Endodermal cell (in vitro differentiated cells): ENCODE measurements at regions not wholly inside any gene's neighbourhood (a gene's known extent, or its start where the extent isn't known, plus 50 kb on each side); places are given as distances from the start of the nearest gene placed in this dataset.
"Not testable (repeated sequence)": the region's sequence is repeated elsewhere in the genome, so short reads cannot be mapped to it uniquely, and the experiment has no call there.

Experiments used
- DNase-seq: peaks from one replicate; pipeline ENCODE4 v3.0.0-alpha.2; 2017
- H3K27ac ChIP-seq: 2 replicates; pipeline ENCODE4 v1.5.1; 2013; ENCODE audit warnings: mild to moderate bottlenecking, low read depth, low read length, moderate library complexity
- H3K27me3 ChIP-seq: 2 replicates; pipeline ENCODE4 v1.6.1; 2013; ENCODE audit warnings: mild to moderate bottlenecking, low read length, moderate library complexity; ENCODE audit not compliant: insufficient read depth, control insufficient read depth, poor library complexity, severe bottlenecking
- H3K36me3 ChIP-seq: 2 replicates; pipeline ENCODE4 v1.7.0; 2013; ENCODE audit warnings: mild to moderate bottlenecking, low read length, moderate library complexity; ENCODE audit not compliant: control insufficient read depth, insufficient read depth
- H3K4me1 ChIP-seq: one replicate; pipeline ENCODE4 v1.7.0; 2013; ENCODE audit warnings: low read length; ENCODE audit not compliant: control insufficient read depth, insufficient read depth
- H3K4me3 ChIP-seq: 2 replicates; pipeline ENCODE4 v1.5.1; 2013; ENCODE audit warnings: mild to moderate bottlenecking, low read length, moderate library complexity
- H3K9ac ChIP-seq: 2 replicates; pipeline ENCODE4 v1.6.1; 2013; ENCODE audit warnings: mild to moderate bottlenecking, low read length, moderate library complexity; ENCODE audit not compliant: poor library complexity, severe bottlenecking; ENCODE audit errors: extremely low read depth
- H3K9me3 ChIP-seq: 2 replicates; pipeline ENCODE4 v1.6.1; 2013; ENCODE audit warnings: mild to moderate bottlenecking, low read length, moderate library complexity; ENCODE audit not compliant: control insufficient read depth
- H3K27ac Mint-ChIP-seq: 2 replicates; pipeline ENCODE4 v1.8.0; 2020; ENCODE audit warnings: mixed read lengths
- H3K27me3 Mint-ChIP-seq: 2 replicates; pipeline ENCODE4 v1.8.0; 2021; ENCODE audit warnings: mild to moderate bottlenecking, mixed read lengths; ENCODE audit not compliant: insufficient read depth
- H3K36me3 Mint-ChIP-seq: 2 replicates; pipeline ENCODE4 v1.8.0; 2020; ENCODE audit warnings: low read depth, mixed read lengths
- H3K4me1 Mint-ChIP-seq: 2 replicates; pipeline ENCODE4 v1.8.0; 2020; ENCODE audit warnings: mixed read lengths
- H3K4me3 Mint-ChIP-seq: 2 replicates; pipeline ENCODE4 v1.8.0; 2020; ENCODE audit warnings: mild to moderate bottlenecking, moderate library complexity, mixed read lengths
- H3K9me3 Mint-ChIP-seq: 2 replicates; pipeline ENCODE4 v1.8.0; 2020; ENCODE audit warnings: mild to moderate bottlenecking, mixed read lengths
- WGBS, 2 experiments: methylation state at CpG; one replicate each; pipeline versions ENCODE4 v1.1.5 to v1.1.7; 2013; ENCODE audit warnings: missing lambda C conversion rate in 2 of 2, mixed read lengths in 1 of 2; ENCODE audit not compliant: insufficient coverage in 1 of 2, insufficient read length in 1 of 2; 5-methylcytosine and 5-hydroxymethylcytosine counted together
- TF ChIP-seq, protein P1 (sequence below): fragments of 200-600 bp; sonication (generic); conservative IDR thresholded peaks from 2 replicates; pipeline ENCODE4 v1.5.0; 2021; ENCODE audit warnings: antibody characterized with exemption, mild to moderate bottlenecking

DNA sequence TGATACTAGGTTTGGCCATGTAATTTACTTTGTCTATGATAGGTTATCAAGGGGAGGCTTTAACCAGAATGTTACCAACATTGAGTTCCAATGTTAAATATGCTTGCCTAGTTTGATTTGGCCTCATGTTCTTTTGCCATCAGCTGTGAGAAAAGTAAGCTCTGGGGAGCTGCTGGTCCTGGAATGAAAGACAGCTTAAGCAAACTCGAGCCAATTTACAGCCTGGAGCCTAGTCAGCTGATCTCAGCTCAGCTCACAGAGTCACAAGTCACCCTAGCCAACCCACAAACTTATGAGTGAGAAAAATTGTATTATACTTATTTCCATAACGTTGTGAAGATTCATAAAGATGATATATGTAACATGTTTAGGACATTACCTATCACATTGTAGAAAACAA lies 426.7 kb downstream of the RWDD3 start:
- Histone ChIP-seq H3K36me3 (no peaks in the 10 kb centered on the region), H3K27ac (no peak overlapping the region), H3K27me3 (peaks cover 14% of the 10 kb centered on the region), H3K9me3 (peaks cover 15% of the 10 kb centered on the region), H3K9ac (no peak overlapping the region), H3K4me1 (no peaks in the 10 kb centered on the region), H3K4me3 (no peak overlapping the region)
- peaks cover 2% of the 10 kb centered on the region for H3K4me1 Mint-ChIP-seq
- 89% methylated on average over 1 of the region's 2 CpGs; no CpG with 5 or more reads in 1 of the 2 experiments for WGBS, 2 experiments
- TF ChIP-seq, protein P1, sequence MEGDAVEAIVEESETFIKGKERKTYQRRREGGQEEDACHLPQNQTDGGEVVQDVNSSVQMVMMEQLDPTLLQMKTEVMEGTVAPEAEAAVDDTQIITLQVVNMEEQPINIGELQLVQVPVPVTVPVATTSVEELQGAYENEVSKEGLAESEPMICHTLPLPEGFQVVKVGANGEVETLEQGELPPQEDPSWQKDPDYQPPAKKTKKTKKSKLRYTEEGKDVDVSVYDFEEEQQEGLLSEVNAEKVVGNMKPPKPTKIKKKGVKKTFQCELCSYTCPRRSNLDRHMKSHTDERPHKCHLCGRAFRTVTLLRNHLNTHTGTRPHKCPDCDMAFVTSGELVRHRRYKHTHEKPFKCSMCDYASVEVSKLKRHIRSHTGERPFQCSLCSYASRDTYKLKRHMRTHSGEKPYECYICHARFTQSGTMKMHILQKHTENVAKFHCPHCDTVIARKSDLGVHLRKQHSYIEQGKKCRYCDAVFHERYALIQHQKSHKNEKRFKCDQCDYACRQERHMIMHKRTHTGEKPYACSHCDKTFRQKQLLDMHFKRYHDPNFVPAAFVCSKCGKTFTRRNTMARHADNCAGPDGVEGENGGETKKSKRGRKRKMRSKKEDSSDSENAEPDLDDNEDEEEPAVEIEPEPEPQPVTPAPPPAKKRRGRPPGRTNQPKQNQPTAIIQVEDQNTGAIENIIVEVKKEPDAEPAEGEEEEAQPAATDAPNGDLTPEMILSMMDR: no peak
- H3K27me3 Mint-ChIP-seq: peaks cover 6% of the 10 kb centered on the region
- no peak overlapping the region for H3K27ac Mint-ChIP-seq
- no peaks in the 10 kb centered on the region for H3K36me3 Mint-ChIP-seq
- no peak for DNase-seq
- H3K9me3 Mint-ChIP-seq: peaks cover 11% of the 10 kb centered on the region
- no peak overlapping the region for H3K4me3 Mint-ChIP-seq

DNA sequence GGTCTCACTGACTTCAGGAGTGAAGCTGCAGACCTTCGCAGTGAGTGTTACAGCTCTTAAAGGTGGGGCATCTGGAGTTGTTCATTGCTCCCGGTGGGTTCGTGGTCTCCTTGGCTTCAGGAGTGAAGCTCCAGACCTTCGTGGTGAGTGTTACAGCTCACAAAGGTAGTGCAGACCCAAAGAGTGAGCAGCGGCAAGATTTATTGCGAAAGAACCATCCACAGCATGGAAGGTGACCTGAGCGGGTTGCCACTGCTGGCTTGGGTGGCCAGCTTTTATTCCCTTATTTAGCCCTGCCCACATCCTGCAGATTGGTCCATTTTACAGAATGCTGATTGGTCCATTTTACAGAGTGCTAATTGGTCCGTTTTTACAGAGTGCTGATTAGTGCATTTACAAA lies 429.5 kb downstream of the RWDD3 start:
- not testable (repeated sequence) for H3K4me3 ChIP-seq, H3K4me1 Mint-ChIP-seq, H3K36me3 ChIP-seq, H3K4me1 ChIP-seq, DNase-seq, H3K27ac Mint-ChIP-seq, H3K27ac ChIP-seq, H3K27me3 ChIP-seq, H3K4me3 Mint-ChIP-seq, H3K36me3 Mint-ChIP-seq, H3K9ac ChIP-seq, H3K27me3 Mint-ChIP-seq
- WGBS, 2 experiments: 86 to 95% methylated on average over 6 to 8 of the region's 8 CpGs
- H3K9me3 ChIP-seq: peaks cover 15% of the 10 kb centered on the region
- H3K9me3 Mint-ChIP-seq: peaks cover 12% of the 10 kb centered on the region

DNA sequence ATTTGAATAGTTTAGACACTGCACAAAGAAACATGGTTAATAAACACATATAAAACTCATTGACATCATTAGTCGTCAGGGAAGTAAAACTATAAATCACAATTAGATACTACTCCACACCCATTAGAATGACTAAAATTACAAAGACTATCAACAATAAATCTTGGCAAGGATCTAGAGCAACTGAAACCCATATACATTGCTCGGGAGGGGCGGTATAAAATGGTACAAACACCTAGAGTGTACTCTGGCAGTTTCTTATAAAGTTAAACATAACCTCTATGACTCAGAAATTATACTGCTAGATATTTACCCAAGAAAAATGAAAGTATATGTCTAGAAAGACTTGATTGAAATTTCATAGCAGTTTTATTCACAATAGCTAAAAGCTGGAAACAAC lies 434.2 kb downstream of the RWDD3 start:
- Mint-ChIP-seq H3K4me3 (no peak overlapping the region), H3K27me3 (no peaks in the 10 kb centered on the region), H3K36me3 (no peaks in the 10 kb centered on the region), H3K27ac (no peak overlapping the region), H3K4me1 (no peaks in the 10 kb centered on the region), H3K9me3 (peaks cover 13% of the 10 kb centered on the region)
- Histone ChIP-seq H3K27me3 (no peaks in the 10 kb centered on the region), H3K9me3 (peaks cover 6% of the 10 kb centered on the region), H3K9ac (no peak overlapping the region), H3K36me3 (no peaks in the 10 kb centered on the region), H3K4me3 (no peak overlapping the region), H3K27ac (no peak overlapping the region), H3K4me1 (no peaks in the 10 kb centered on the region)
- TF ChIP-seq, protein P1: no peak
- WGBS, 2 experiments: 93 to 100% methylated on average over 1 to 3 of the region's 3 CpGs
- DNase-seq: no peak

DNA sequence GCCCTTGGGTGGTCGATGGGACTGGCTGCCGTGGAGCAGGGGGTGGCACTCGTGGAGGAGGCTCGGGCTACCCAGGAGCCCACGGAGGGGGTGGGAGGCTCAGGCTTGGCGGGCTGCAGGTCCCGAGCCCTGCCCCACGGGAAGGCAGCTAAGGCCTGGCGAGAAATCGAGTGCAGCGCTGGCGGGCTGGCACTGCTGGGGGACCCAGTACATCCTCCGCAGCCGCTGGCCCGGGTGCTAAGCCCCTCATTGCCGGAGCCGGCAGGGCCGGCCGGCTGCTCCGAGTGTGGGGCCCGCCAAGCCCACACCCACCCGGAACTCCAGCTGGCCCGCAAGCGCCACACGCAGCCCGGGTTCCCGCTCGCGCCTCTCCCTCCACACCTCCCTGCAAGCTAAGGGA lies 435.6 kb downstream of the RWDD3 start:
- not testable (repeated sequence) for H3K4me3 ChIP-seq, H3K27ac Mint-ChIP-seq, H3K27me3 ChIP-seq, H3K9ac ChIP-seq, DNase-seq, H3K36me3 ChIP-seq, H3K4me1 ChIP-seq, H3K36me3 Mint-ChIP-seq, H3K9me3 Mint-ChIP-seq, H3K27me3 Mint-ChIP-seq, H3K27ac ChIP-seq, H3K4me1 Mint-ChIP-seq, H3K4me3 Mint-ChIP-seq, H3K9me3 ChIP-seq
- WGBS, 2 experiments: 95 to 100% methylated on average over 13 to 29 of the region's 29 CpGs
